GM18861 (cell line): ENCODE measurements at regions not wholly inside any gene's neighbourhood (a gene's known extent, or its start where the extent isn't known, plus 50 kb on each side); places are given as distances from the start of the nearest gene placed in this dataset.
"Not testable (repeated sequence)": the region's sequence is repeated elsewhere in the genome, so short reads cannot be mapped to it uniquely, and the experiment has no call there.

Source experiments
- ATAC-seq: cut with Tn5 transposase; IDR thresholded peaks from one replicate; pipeline ENCODE4 v1.9.1; 2021; ENCODE audit not compliant: unreplicated experiment

GRCh38 chr2:122266636-122267035, 511.2 kb downstream of the TSN start:
- ATAC-seq: no peak

DNA sequence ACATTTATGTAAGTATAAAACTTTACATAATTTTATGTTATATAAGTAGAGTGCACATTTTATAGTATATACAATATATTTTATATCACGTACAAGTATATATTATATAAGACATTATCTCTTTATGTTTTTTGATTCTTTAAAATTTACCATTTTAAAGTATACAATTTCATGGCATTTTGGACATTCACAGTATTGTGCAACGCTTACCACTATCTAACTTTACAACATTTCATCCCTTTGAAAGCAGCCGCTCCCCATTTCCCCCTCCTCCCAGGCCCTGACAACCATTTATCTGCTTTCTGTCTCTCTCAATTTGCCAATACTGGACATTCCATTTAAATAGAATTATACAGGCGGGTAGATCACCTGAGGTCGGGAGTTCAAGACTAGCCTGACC, 512.5 kb downstream of the TSN start:
- no peak for ATAC-seq

DNA sequence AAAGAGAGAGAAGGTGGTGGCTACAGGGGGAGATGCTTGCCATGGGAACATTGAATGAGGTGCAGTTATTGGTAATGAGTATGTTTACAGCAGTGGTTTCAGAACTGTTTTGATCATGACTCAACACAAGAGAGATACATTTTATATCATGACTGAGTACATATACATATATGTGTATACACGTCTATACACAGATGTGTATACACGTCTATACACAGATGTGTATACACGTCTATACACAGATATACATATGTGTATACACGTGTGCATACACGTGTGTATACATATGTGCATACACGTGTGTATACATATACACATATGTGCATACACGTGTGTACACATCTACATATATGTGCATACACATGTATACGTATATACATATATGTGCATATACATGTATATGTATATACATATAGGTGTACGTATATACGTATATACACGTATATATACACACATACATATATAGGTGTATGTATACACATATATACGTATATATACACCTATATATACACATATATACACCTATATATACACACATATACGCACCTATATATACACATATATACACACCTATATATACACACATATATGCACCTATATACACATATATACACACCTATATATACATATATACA, 518.5 kb downstream of the TSN start:
- ATAC-seq: no peak

- no peak for ATAC-seq
These were observed 522.5 kb downstream of the TSN start for GRCh38 chr2:122277956-122278355.

GRCh38 chr2:122300758-122301157, 545.3 kb downstream of the TSN start:
- ATAC-seq: no peak

- no peak for ATAC-seq
These were observed 552.3 kb downstream of the TSN start for GRCh38 chr2:122307763-122308162.

- ATAC-seq: no peak
These were observed 559.9 kb downstream of the TSN start for GRCh38 chr2:122315306-122315705.

- no peak for ATAC-seq
These were observed 564.2 kb downstream of the TSN start for GRCh38 chr2:122319539-122320132.

DNA sequence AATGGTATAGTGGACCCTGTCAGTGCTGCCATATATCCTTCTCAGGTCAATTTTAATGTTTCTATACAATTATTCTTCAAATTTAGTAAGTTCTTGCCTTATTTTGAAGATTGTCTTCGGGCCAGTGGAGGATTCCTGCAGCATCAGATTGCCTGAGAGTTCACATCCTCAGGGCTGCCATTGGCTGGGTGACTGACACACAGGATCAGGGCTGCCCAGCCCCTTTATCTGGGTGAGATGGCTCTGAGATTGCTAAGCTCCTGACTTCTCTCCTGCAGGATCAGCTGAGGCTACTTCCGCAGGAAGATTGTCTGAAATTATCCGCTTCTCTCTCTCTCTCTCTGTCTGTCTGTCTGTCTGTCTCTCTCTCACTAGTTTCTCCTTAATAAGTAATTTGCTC, 567.4 kb downstream of the TSN start:
- ATAC-seq: no peak

GRCh38 chr2:122323927-122324326, 568.5 kb downstream of the TSN start:
- ATAC-seq: no peak

- no peak for ATAC-seq
These were observed 571.0 kb downstream of the TSN start for GRCh38 chr2:122326471-122326870.

DNA sequence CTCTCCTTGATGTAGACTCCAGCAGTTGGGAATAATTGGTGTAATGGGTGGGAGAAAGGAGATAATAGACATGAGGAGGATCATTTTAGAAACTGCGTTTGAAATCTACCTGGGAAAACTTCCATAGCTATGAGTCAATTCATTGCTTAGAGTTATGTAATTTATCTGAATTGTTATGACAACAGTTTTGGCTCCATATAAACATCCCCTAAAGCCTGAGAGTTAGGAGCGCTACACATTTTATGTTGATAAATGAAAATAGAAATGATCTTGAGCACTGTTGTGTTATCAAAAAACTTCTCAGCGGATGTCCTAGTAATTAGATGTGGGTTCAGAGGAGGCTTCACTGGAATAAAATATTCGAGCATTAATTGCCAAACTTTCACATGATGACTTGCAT, 573.4 kb downstream of the TSN start:
- ATAC-seq: no peak

DNA sequence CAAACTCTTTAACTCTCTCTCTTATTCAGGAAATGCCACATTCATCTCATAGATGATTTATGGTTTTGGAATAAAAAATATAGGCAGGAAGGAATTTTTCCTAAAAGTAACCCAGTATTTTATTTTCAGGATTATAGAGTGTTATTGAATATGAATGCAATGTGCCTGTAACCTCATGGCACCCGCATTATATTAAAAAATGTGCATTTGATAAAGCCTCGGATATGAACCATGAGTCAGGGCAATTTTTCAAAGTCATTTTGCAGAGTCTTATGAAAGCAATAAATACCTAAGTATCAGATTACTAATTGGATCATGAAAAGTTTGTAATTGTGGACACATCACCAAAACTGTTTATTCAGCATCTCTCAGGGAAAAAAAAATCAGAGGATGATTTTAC, 573.8 kb downstream of the TSN start:
- no peak for ATAC-seq

GRCh38 chr2:122333932-122334331, 578.5 kb downstream of the TSN start:
- ATAC-seq: no peak

- no peak for ATAC-seq
These were observed 582.5 kb downstream of the TSN start for GRCh38 chr2:122338000-122338399.

DNA sequence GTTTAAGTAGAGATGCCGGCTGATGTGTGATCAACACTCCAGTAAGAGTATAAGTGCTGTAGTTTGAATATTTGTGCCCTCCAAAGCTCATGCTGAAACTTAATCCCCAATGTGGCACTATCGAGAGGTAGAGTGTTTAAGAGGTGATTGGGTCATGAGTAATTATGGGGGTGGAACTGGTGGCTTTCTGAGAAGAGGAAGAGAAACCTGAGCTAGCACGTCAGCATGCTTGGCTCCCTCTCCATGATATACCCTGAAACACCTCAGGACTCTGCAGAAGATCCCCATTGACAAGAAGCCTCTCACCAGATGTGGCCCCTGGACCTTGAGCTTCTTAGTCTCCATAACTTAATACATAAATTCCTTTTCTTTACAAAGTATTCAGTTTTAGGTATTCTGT, 584.8 kb downstream of the TSN start:
- ATAC-seq: peak; percentile 98

GRCh38 chr2:122341007-122341406, 585.6 kb downstream of the TSN start:
- peak; percentile 45 for ATAC-seq

DNA sequence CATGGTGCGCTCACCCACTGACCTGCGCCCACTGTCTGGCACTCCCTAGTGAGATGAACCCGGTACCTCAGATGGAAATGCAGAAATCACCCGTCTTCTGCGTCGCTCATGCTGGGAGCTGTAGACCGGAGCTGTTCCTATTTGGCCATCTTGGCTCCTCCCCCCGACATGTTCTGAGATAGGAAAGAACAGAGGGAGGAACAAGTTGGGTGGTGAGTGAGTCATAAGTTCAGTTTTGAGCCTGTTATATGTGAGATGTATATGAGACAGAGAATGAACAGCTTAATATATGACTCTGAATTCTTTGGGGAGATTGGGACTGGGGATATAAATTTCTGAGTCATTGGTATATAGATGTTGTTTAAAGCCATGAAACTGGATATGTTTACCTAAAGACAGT, 596.7 kb downstream of the TSN start:
- ATAC-seq: not testable (repeated sequence)

GRCh38 chr2:122357998-122358397, 602.5 kb downstream of the TSN start:
- ATAC-seq: no peak

- no peak for ATAC-seq
These were observed 603.3 kb downstream of the TSN start for GRCh38 chr2:122358729-122359128.

DNA sequence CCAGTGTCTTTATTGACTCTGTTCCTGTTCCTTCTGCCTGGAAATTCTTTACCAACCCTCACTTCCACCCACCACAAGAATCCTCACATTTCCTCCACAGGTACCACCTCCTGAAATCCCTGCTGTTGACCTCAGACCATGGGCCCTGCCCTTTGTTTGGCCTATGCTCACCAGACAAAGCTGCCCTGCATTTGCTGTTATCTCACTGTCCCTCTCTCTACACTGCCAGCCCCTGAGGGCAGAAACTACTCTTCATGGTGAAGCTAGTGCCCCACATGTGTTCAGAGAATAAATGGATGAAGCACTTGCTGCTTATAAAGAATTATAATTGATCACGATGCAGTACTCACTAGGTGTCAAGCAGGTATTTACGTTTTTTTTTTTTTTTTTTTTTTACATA, 608.4 kb downstream of the TSN start:
- no peak for ATAC-seq

DNA sequence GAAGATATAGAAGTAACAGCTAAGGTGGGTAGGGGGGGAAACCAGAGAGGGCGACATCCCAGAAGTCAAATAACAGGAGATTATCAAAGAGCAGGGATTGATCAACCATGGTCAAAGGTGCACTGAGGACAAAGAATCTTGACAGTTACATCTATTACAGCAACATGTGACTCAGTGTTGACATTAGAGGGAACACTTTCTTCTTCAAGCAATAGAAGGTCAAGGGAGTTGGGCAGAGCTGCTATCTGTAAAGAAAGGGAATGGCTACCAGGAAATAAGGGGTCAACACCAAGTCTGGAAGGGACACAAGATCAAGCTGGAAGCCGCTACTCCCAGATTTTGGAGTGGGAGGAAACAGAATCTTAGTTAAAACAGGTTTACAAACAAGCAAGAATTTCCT, 611.0 kb downstream of the TSN start:
- ATAC-seq: no peak

DNA sequence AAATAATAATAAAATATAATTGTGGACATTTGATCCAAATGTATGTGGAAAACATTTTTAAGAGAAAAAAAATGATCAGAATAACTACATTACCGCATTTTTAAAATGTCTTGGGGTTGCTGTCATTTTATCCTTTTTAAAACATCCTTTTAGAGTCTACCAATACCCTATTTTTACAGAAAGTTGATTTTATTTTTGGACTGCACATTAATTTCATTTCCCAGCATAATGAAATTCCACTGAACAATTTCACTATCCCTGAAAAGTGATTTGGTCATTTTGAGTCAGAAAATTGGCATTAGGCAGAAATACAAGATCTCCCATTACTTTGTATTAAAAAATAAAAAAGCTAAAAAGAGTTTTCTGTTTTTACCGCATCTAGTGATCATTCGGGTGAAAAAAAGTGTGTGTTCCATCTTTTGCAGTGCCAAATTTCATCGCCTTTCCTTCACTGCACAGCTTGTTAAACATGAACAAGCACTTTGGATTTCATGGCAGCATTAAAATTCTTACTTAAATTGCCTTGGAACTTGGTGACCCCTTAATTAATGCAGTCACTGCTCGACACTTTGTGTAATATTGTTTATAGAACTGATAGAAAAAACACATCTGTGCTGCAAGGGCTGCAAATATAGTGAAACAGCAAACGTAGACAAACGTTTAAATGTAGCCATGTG, 611.7 kb downstream of the TSN start:
- no peak for ATAC-seq
